Psoas muscle (tissue), 7 donors: ENCODE measurements at regions not wholly inside any gene's neighbourhood (a gene's known extent, or its start where the extent isn't known, plus 50 kb on each side); places are given as distances from the start of the nearest gene placed in this dataset.

ENCODE experiments used
- ATAC-seq, 4 donors: fragments of 200-7000 bp; cut with Tn5 transposase; one replicate each; pipeline ENCODE4 v1.9.1; 2020; ENCODE audit warnings: moderate library complexity in 3 of 4, mild to moderate bottlenecking in 2 of 4
- DNase-seq, 2 donors: peaks; one replicate each; pipeline ENCODE4 v3.0.0-alpha.2; 2020
- H3K27ac ChIP-seq: fragments of 200-600 bp; one replicate; pipeline ENCODE4 v1.8.0; 2022
- H3K27me3 ChIP-seq, 3 donors: fragments of 200-600 bp in 1 of 3; one replicate each; pipeline versions ENCODE4 v1.6.1 to v1.8.0; 2013 to 2022; ENCODE audit warnings: low read length in 2 of 3, mild to moderate bottlenecking in 2 of 3, moderate library complexity in 1 of 3; ENCODE audit not compliant: insufficient read depth in 3 of 3
- H3K36me3 ChIP-seq, 2 donors: fragments of 200-600 bp in 1 of 2; one replicate each; pipeline versions ENCODE4 v1.6.1 to v1.8.0; 2013 to 2022; ENCODE audit warnings: low read depth in 1 of 2, mild to moderate bottlenecking in 1 of 2, moderate library complexity in 1 of 2; ENCODE audit not compliant: insufficient read depth in 1 of 2
- H3K4me1 ChIP-seq: fragments of 200-600 bp; one replicate; pipeline ENCODE4 v1.8.0; 2022
- H3K4me3 ChIP-seq: fragments of 200-600 bp; one replicate; pipeline ENCODE4 v1.8.0; 2022; ENCODE audit warnings: mild to moderate bottlenecking
- H3K9me3 ChIP-seq: fragments of 200-600 bp; one replicate; pipeline ENCODE4 v1.8.0; 2022
- WGBS, 3 donors: extraction: QIAGEN DNeasy Blood & Tissue Kit; methylation state at CpG; one replicate each; pipeline versions ENCODE4 v1.1.6 to v1.1.7; 2013; 5-methylcytosine and 5-hydroxymethylcytosine counted together
- intact Hi-C, 2 donors: fragments of 100-400 bp; cut with DNase I; formaldehyde crosslinking; loops; one replicate each; pipeline versions ENCODE4 v1.11.0 to v1.14.2; 2022
- TF ChIP-seq, protein P1 (sequence below): fragments of 200-600 bp; IDR thresholded peaks from one replicate; pipeline ENCODE4 v1.8.0; 2022; ENCODE audit warnings: antibody characterized with exemption
- donor health status: healthy with polysubstance abuse.
- donor health status: DM: no; HTN: no; CAD: no; lungs with moderate emphysema.
- donor health status: Bipolar disorder and iron deficiency.
- donor health status: healthy.
- donor health status: DM: yes; HTN: yes; CAD: no.
- donor health status: DM: no; HTN: no; CAD: no.
- donor health status: DM: yes; HTN: yes; CAD: no.

DNA sequence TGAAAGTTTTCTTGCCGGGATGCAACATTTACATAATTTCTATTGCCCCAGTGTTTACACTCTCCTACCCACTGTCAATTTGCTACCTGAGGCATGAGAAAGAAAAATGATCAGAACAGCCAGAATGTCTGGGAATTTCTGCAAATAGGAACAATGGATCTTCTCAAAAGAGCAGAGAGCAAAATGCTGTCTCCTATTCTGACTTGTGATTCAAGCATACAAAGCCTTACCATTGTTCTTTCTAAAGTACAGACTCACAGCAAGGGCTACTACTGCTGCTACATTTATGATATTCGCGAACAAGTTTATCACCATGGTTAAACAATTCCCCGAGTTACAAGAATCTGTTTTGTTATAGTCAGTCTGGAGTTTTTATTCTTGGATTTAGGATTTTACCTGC, 329.9 kb upstream of the CELF2 start:
- TF ChIP-seq, protein P1, sequence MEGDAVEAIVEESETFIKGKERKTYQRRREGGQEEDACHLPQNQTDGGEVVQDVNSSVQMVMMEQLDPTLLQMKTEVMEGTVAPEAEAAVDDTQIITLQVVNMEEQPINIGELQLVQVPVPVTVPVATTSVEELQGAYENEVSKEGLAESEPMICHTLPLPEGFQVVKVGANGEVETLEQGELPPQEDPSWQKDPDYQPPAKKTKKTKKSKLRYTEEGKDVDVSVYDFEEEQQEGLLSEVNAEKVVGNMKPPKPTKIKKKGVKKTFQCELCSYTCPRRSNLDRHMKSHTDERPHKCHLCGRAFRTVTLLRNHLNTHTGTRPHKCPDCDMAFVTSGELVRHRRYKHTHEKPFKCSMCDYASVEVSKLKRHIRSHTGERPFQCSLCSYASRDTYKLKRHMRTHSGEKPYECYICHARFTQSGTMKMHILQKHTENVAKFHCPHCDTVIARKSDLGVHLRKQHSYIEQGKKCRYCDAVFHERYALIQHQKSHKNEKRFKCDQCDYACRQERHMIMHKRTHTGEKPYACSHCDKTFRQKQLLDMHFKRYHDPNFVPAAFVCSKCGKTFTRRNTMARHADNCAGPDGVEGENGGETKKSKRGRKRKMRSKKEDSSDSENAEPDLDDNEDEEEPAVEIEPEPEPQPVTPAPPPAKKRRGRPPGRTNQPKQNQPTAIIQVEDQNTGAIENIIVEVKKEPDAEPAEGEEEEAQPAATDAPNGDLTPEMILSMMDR, result no peak
- Histone ChIP-seq H3K27me3 (no peaks in the 10 kb centered on the region), H3K9me3 (no peaks in the 10 kb centered on the region), H3K36me3 (no peaks in the 10 kb centered on the region), H3K27ac (no peak overlapping the region), H3K4me3 (no peak overlapping the region), H3K4me1 (no peaks in the 10 kb centered on the region)
- ATAC-seq (no peak), DNase-seq (no peak)
- intact Hi-C loops, result no loop called here
- 80 to 88% (median 83%) methylated on average over 4 of the region's 4 CpGs for WGBS, 3 donors

DNA sequence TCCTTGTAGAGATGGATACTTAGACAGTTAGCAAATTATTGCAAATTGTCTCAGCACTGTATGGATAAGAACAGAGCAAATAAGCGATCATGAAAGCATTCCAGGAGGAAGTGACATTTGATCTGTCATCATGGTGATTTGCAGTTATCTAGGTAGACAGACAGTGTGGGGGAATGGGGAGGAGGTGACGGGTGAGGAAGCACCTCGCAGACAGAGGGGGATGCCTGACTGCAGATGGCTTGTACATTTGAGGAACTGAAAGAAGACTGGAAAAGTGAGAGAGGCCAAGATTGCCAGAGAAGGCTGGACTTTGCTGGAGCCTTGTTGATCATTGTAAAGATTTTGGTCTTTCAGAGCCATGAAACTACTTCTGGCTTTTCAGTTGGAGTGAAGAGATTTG, 318.2 kb upstream of the CELF2 start:
- H3K9me3 ChIP-seq, result no peaks in the 10 kb centered on the region
- H3K27me3 ChIP-seq, result no peaks in the 10 kb centered on the region
- intact Hi-C loops, result no loop called here
- no peaks in the 10 kb centered on the region for H3K4me1 ChIP-seq
- ATAC-seq (no peak), DNase-seq (no peak)
- TF ChIP-seq, protein P1, result no peak
- no peak overlapping the region for H3K4me3 ChIP-seq
- H3K27ac ChIP-seq, result no peak overlapping the region
- WGBS, 3 donors, result 30 to 43% (median 35%) methylated on average over 3 of the region's 3 CpGs
- no peaks in the 10 kb centered on the region for H3K36me3 ChIP-seq

DNA sequence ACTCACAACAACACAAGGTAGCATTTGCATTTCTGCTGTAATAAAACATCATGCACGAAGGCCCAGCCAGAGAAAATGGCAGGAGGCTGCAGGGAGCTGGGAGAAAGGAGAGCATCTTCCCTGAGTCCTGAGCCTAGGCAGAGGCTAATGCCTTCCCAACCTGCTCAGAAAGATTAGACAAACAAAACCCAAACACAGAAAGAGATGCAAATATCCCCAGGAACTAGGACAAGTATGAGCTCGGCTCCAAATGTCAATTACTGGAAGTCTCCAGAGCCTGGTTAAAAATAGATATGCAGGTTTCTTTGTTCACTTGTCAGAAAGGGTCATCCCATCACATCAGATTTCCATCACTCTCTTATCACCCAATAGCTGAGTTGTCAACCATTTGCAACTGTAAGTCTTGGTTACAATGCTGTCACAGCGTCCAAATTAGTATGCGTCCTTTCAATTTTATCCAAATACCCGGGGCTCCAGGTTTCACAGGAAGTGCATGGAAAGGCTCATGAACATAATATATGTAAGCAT, 316.5 kb upstream of the CELF2 start:
- TF ChIP-seq, protein P1, result no peak
- DNase-seq (no peak), ATAC-seq (no peak)
- WGBS, 3 donors, result 84 to 90% (median 84%) methylated on average over 5 of the region's 5 CpGs
- no peak overlapping the region for H3K27ac ChIP-seq
- H3K27me3 ChIP-seq, result no peaks in the 10 kb centered on the region
- intact Hi-C loops, result no loop called here
- no peak overlapping the region for H3K4me3 ChIP-seq
- H3K4me1 ChIP-seq, result no peaks in the 10 kb centered on the region
- H3K36me3 ChIP-seq, result no peaks in the 10 kb centered on the region
- H3K9me3 ChIP-seq, result no peaks in the 10 kb centered on the region

DNA sequence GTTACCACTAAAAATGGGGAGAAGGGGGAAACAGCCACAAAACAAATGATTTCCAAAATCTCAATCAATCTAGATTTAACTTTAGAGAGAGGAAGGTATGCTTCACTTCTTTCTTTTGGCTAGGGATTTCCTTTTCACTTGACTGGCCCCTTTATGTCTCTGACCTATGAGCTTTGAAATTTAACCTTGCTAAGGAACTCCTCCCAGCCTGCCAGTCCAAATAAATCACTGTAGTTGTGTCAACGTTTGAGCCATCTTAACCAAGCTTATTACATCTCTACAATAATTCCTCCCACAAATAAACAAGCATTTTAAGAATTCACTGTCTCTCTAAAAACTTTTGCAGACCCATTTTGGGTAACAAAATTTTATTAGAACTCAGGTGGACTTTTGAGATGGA, 315.5 kb upstream of the CELF2 start:
- Histone ChIP-seq H3K27ac (no peak overlapping the region), H3K4me1 (no peaks in the 10 kb centered on the region), H3K9me3 (no peaks in the 10 kb centered on the region), H3K36me3 (no peaks in the 10 kb centered on the region), H3K27me3 (no peaks in the 10 kb centered on the region), H3K4me3 (no peak overlapping the region)
- ATAC-seq (no peak), DNase-seq (no peak)
- TF ChIP-seq, protein P1, result no peak
- WGBS, 3 donors, result 3 to 6% (median 5%) methylated on average over 1 of the region's 1 CpG
- intact Hi-C loops, result no loop called here

DNA sequence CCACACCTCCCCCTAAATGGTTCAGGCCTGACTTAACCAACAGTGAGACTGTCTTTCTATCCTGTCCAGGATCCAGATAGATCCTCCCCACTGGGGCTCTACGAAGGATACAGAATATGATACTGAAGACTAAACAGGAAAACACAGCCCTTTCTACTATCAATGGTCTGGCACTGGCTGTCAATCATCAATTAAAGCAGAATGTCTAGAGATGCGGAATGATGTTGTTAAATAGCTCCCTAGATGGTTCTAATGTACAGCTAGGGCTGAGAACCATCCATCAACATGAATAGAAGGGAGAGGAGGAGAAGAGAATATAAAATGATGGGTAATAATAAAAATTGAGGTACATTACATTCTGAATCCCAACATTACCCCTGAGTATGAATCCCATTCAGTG, 314.3 kb upstream of the CELF2 start:
- intact Hi-C loops, result no loop called here
- H3K4me3 ChIP-seq, result no peak overlapping the region
- WGBS, 3 donors, result 85 to 88% (median 85%) methylated on average over 2 of the region's 2 CpGs
- H3K4me1 ChIP-seq, result no peaks in the 10 kb centered on the region
- H3K27ac ChIP-seq, result no peak overlapping the region
- H3K9me3 ChIP-seq, result no peaks in the 10 kb centered on the region
- DNase-seq (no peak), ATAC-seq (no peak)
- no peaks in the 10 kb centered on the region for H3K36me3 ChIP-seq
- H3K27me3 ChIP-seq, result no peaks in the 10 kb centered on the region
- TF ChIP-seq, protein P1, result no peak
